ENCODE measurements at regions not wholly inside any gene's neighbourhood (a gene's known extent, or its start where the extent isn't known, plus 50 kb on each side); places are given as distances from the start of the nearest gene placed in this dataset.

DNA sequence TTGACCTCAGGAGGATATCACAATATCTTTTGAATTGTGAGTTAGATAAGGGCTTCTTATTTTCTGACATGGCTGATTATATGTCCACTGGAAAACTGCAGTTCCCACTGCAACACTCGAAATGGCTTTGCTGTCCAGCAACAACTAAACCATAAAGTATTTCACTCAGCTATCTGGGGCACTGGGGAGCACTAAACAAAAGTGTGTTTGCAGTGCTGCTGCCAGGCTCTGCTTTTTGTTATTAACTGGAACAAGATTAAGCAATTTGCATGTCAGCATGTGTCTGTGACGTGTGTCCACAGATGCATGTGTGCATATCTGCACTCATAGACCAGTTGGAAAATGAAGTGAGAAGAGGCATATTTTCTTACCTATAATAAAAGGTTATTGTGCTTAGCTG lies 107.8 kb upstream of the CCN2 start:
- no peak overlapping the region for H3K4me3 ChIP-seq (ENCODE audit: low read length)
- no peak for DNase-seq (ENCODE audit: low read depth)
- TF ChIP-seq, protein P1, sequence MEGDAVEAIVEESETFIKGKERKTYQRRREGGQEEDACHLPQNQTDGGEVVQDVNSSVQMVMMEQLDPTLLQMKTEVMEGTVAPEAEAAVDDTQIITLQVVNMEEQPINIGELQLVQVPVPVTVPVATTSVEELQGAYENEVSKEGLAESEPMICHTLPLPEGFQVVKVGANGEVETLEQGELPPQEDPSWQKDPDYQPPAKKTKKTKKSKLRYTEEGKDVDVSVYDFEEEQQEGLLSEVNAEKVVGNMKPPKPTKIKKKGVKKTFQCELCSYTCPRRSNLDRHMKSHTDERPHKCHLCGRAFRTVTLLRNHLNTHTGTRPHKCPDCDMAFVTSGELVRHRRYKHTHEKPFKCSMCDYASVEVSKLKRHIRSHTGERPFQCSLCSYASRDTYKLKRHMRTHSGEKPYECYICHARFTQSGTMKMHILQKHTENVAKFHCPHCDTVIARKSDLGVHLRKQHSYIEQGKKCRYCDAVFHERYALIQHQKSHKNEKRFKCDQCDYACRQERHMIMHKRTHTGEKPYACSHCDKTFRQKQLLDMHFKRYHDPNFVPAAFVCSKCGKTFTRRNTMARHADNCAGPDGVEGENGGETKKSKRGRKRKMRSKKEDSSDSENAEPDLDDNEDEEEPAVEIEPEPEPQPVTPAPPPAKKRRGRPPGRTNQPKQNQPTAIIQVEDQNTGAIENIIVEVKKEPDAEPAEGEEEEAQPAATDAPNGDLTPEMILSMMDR (IDR thresholded peaks at IDR 0.05; ENCODE audit: insufficient read depth, low read depth, low read length, missing control alignments) = no peak

DNA sequence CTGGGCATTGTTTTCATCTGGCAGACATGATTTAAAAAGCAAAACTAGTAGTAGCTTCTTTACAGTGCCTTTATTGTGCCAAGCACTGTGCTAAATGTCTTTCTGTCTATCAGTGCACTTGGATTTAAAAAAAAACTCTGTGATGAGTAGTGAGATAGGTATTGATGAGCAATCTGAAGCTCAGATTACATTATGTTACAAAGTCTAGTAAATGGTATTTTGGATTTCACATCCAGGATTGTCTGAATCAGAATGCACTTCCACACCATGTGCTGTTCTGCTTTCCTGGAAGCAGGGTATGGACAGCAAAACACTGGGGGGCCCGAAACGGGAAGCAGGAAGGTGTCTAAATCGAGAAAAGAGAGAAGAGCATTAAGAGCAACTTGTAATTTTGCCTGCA lies 103.4 kb upstream of the CCN2 start:
- H3K4me3 ChIP-seq (ENCODE audit: low read length) = no peak overlapping the region
- peak; percentile 69 for DNase-seq (ENCODE audit: low read depth)
- TF ChIP-seq, protein P1 (IDR thresholded peaks at IDR 0.05; ENCODE audit: insufficient read depth, low read depth, low read length, missing control alignments) = no peak

DNA sequence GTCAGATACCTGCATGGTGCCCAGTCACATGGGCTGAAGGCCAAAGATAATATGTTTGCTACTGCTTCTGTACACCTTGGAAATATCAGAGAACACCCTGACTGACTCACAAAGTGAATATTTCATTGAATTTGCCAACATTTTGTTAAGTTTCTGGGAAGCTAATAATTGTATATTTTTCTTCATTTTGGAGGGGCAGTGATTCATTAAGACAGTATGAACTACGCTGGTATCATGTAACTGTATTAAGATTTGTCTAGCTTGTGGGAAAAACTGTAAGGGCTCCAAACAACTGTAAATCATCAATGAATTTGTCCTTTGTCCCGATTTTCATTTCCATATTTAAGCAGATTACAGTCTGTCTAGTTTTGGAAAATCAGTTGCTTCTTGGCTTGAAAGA lies 102.3 kb upstream of the CCN2 start:
- TF ChIP-seq, protein P1 (IDR thresholded peaks at IDR 0.05; ENCODE audit: insufficient read depth, low read depth, low read length, missing control alignments) = no peak
- no peak overlapping the region for H3K4me3 ChIP-seq (ENCODE audit: low read length)
- no peak for DNase-seq (ENCODE audit: low read depth)

DNA sequence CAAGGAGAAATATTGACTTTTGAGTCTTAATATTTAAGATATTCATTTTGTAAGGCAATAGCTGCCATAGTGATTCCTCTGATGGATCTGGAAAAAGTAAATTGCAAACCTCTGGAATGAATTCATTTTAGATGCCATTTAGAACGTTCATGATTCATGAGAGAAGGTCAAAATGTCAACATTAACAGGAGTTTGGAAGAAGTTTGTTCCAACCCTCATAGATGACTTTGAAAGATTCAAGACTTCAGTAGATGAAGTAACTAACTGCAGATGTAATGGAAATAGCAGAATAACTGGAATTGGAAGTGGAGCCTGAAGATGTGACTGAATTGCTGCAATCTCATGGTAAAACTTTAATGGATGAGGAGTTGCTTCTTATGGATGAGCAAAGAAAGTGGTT lies 100.9 kb upstream of the CCN2 start:
- TF ChIP-seq, protein P1 (IDR thresholded peaks at IDR 0.05; ENCODE audit: insufficient read depth, low read depth, low read length, missing control alignments) = no peak
- H3K4me3 ChIP-seq (ENCODE audit: low read length) = no peak overlapping the region
- DNase-seq (ENCODE audit: low read depth) = no peak

DNA sequence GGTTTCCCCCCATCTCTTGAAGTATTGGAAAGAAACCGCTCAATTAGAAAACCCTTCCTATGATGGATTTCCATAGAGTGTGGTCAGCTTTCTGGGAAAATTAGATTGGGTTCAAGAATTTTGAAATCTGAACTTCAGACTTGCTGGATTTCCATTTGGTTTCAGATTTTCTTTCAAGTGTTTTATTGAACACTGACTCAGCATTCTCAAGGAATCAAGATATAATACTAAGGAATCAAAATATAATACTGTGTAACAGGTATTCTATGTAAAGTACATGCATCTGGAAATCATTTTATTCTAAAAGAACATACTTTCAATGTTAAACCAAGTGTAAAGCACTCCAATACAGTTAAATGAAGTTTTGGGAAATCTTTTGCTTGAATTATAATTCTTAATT lies 94.7 kb upstream of the CCN2 start:
- TF ChIP-seq, protein P1 (IDR thresholded peaks at IDR 0.05; ENCODE audit: insufficient read depth, low read depth, low read length, missing control alignments) = no peak

DNA sequence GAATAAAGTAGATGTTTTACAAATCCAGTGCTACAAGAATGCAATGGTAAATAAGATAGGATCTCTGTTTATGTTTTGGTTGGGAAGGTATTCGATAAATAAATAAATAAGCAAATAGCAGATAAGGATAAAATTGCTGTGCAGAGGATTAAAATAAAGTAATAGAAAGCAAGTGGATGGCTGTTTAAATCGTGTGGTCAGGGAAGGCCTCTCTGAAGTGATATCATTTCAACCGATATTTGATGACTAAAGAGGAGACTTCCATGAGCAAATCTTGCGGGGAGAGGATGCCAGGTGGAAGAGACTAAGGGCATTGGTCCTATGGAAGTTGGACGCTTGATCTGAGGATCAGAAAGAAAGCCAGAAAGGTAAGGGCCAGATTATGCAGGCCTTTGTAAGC lies 92.0 kb upstream of the CCN2 start:
- no peak overlapping the region for H3K4me3 ChIP-seq (ENCODE audit: low read length)
- TF ChIP-seq, protein P1 (IDR thresholded peaks at IDR 0.05; ENCODE audit: insufficient read depth, low read depth, low read length, missing control alignments) = no peak
- no peak for DNase-seq (ENCODE audit: low read depth)

More for the DNA sequence above, 94.7 kb upstream of the CCN2 start:
- no peak overlapping the region for H3K4me3 ChIP-seq (ENCODE audit: low read length)
- no peak for DNase-seq (ENCODE audit: low read depth)

DNA sequence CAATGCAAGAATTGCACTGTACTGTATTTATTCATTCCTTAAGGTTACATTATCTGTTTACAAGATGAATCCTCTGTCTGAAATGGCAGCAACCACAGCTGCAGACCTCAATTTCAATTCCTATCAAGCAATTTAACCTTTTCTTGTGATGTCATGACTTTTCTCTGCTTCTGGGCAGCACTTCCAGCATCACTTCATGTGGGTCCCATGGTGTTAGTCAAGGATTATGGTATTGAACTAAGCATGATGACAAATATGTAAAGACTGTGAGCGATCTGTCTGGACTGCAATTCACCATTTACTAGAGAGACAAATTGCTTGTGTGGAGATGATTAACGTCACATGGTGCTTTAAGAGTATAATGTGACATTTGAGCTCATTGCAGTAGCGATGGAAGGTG lies 90.5 kb upstream of the CCN2 start:
- H3K4me3 ChIP-seq (ENCODE audit: low read length) = no peak overlapping the region
- TF ChIP-seq, protein P1 (IDR thresholded peaks at IDR 0.05; ENCODE audit: insufficient read depth, low read depth, low read length, missing control alignments) = no peak

More for the DNA sequence above, 90.5 kb upstream of the CCN2 start:
- DNase-seq (ENCODE audit: low read depth) = peak; percentile 5
